ENCODE measurements at regions not wholly inside any gene's neighbourhood (a gene's known extent, or its start where the extent isn't known, plus 50 kb on each side); places are given as distances from the start of the nearest gene placed in this dataset.
A peak's percentile ranks its signal among the peaks of the same experiment; 100 is the strongest.

DNA sequence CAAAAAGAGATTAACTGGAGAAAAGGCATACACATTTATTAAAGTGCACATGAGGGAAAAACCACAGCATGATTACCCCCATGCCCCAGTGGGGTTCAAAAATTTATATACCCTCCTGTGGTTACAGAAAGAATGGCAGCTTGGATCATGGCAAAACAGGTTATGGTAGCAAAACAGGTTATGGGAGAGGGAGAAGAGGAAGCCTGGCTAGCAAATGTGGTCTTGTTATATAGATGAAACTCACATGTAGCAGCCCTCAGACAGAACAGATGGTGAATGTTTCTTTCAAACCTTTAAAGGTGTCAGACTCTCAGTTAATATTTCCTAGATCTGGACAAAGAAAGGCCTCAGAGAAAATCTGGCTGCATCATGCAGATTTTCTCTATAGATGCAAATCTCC, 178.2 kb upstream of the ZC3H15 start:
- TF ChIP-seq, protein P1, sequence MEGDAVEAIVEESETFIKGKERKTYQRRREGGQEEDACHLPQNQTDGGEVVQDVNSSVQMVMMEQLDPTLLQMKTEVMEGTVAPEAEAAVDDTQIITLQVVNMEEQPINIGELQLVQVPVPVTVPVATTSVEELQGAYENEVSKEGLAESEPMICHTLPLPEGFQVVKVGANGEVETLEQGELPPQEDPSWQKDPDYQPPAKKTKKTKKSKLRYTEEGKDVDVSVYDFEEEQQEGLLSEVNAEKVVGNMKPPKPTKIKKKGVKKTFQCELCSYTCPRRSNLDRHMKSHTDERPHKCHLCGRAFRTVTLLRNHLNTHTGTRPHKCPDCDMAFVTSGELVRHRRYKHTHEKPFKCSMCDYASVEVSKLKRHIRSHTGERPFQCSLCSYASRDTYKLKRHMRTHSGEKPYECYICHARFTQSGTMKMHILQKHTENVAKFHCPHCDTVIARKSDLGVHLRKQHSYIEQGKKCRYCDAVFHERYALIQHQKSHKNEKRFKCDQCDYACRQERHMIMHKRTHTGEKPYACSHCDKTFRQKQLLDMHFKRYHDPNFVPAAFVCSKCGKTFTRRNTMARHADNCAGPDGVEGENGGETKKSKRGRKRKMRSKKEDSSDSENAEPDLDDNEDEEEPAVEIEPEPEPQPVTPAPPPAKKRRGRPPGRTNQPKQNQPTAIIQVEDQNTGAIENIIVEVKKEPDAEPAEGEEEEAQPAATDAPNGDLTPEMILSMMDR (IDR thresholded peaks at IDR 0.05; ENCODE audit: low read depth, low read length) = no peak
- no peak for DNase-seq (ENCODE audit: extremely low read depth, low read depth)

DNA sequence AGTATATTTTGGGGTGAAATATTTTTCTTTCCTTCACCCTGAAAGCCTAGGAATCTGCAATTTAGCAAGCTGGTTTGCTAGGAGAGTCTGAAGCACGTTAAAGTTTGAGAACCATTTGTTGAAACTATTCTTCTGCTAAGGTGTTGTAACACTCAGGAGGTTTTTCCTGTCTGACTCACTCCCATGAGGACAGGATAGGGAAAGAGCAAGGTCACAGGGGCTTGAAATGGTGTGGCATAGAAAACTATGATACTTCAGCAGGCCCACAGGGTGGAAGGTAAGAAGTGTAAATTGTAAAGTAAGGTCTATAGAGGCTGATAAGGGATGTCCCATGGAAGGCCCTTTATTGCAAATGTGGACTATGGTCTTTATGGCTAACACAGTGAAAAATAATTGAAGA, 177.7 kb upstream of the ZC3H15 start:
- TF ChIP-seq, protein P1 (IDR thresholded peaks at IDR 0.05; ENCODE audit: low read depth, low read length) = no peak
- DNase-seq (ENCODE audit: extremely low read depth, low read depth) = no peak

DNA sequence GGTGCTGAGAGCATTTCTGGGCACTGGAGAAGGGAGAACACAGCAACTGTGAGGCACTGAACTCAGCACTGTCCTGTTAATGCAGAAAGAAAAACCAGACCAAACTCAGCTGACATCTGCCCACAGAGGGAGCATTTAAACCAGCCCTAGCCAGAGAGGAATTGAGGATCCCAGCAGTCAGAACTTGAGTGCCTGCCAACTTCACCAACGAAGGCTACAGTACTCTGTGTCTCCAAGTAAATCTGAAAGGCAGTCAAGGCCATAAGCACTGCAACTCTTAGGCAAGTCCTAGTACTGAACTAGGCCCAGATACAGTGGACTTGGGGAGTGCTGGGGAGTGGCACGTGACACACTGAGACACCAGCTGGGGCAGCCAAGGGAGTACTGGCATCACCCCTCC, 176.2 kb upstream of the ZC3H15 start:
- DNase-seq (ENCODE audit: extremely low read depth, low read depth) = no peak
- TF ChIP-seq, protein P1 (IDR thresholded peaks at IDR 0.05; ENCODE audit: low read depth, low read length) = no peak

GRCh38 chr2:186319105-186319504, 167.0 kb upstream of the ZC3H15 start:
- TF ChIP-seq, protein P1 (IDR thresholded peaks at IDR 0.05; ENCODE audit: low read depth, low read length) = no peak

GRCh38 chr2:186325827-186326535, 160.1 kb upstream of the ZC3H15 start:
- DNase-seq (ENCODE audit: extremely low read depth, low read depth) = no peak
- TF ChIP-seq, protein P1 (IDR thresholded peaks at IDR 0.05; ENCODE audit: low read depth, low read length) = no peak

More at GRCh38 chr2:186319105-186319504, 167.0 kb upstream of the ZC3H15 start:
- no peak for DNase-seq (ENCODE audit: extremely low read depth, low read depth)

DNA sequence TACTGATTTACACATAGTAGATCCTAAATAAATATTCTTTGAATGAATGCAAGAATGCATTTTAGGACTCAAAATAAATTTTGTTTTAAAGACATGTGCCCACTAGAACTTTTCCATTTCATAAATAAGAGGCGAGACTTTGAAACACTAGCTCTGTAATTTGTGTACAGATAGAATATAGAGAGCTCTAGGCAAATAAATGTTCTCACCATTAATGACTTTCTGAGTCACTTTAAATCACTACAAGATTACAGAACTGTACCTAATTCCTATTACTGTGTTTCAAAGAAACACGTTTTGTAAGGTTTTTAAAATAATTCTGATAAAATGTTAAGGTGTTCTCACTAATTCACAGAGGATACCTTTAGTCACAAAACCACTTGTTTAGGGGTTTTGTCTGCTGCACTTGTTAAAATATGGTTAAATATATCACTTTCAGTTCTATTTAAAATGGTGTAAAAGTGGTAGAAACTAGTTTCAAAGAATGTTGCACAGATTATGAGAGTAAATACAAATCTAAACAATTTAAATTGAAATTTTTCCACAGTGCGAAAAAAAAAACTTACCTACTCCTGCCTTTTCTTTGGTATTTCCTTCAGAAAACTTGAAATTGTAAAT, 158.7 kb upstream of the ZC3H15 start:
- TF ChIP-seq, protein P1 (IDR thresholded peaks at IDR 0.05; ENCODE audit: low read depth, low read length) = no peak
- no peak for DNase-seq (ENCODE audit: extremely low read depth, low read depth)

DNA sequence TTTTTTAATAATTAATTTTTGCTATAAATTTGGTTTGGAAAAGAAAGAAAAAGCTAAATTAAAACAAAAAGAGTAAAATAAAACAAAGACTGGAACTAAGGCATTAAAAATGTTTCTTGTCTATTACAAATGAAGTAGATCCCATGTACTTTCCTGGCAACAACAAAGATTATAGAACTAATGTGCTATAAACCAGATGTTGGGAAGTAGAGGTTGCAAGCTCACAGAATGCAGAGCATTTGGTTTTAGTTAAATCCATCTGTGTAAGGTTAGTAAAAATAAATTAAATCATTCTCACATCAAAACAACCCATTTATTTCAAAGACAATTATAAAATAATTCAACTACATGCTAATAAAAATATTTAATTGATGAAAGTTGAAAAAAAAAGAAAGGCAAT, 157.2 kb upstream of the ZC3H15 start:
- DNase-seq (ENCODE audit: extremely low read depth, low read depth) = peak; percentile 1
- TF ChIP-seq, protein P1 (IDR thresholded peaks at IDR 0.05; ENCODE audit: low read depth, low read length) = no peak

Data from AG09319 (cell line).